Stimulated activated naive CD8-positive, alpha-beta T cell treated with anti-CD3 and anti-CD28 coated beads, Interleukin-15, Interleukin-2, amounts not matched to agents 100 ng/mL and 50 ng/mL, for 24 hours (primary cell): ENCODE measurements at regions not wholly inside any gene's neighbourhood (a gene's known extent, or its start where the extent isn't known, plus 50 kb on each side); places are given as distances from the start of the nearest gene placed in this dataset.

Source experiments
- H3K27ac Mint-ChIP-seq: one replicate; pipeline ENCODE4 v1.8.0; 2021; ENCODE audit warnings: mild to moderate bottlenecking, mixed read lengths
- H3K27me3 Mint-ChIP-seq: one replicate; pipeline ENCODE4 v1.8.0; 2021; ENCODE audit warnings: mixed read lengths
- H3K36me3 Mint-ChIP-seq: one replicate; pipeline ENCODE4 v1.8.0; 2021; ENCODE audit warnings: low read depth, mixed read lengths
- H3K4me1 Mint-ChIP-seq: one replicate; pipeline ENCODE4 v1.8.0; 2021; ENCODE audit warnings: low read depth, mixed read lengths
- H3K4me3 Mint-ChIP-seq: one replicate; pipeline ENCODE4 v1.8.0; 2021; ENCODE audit warnings: mild to moderate bottlenecking, mixed read lengths
- H3K9me3 Mint-ChIP-seq: one replicate; pipeline ENCODE4 v1.8.0; 2021; ENCODE audit warnings: mixed read lengths

DNA sequence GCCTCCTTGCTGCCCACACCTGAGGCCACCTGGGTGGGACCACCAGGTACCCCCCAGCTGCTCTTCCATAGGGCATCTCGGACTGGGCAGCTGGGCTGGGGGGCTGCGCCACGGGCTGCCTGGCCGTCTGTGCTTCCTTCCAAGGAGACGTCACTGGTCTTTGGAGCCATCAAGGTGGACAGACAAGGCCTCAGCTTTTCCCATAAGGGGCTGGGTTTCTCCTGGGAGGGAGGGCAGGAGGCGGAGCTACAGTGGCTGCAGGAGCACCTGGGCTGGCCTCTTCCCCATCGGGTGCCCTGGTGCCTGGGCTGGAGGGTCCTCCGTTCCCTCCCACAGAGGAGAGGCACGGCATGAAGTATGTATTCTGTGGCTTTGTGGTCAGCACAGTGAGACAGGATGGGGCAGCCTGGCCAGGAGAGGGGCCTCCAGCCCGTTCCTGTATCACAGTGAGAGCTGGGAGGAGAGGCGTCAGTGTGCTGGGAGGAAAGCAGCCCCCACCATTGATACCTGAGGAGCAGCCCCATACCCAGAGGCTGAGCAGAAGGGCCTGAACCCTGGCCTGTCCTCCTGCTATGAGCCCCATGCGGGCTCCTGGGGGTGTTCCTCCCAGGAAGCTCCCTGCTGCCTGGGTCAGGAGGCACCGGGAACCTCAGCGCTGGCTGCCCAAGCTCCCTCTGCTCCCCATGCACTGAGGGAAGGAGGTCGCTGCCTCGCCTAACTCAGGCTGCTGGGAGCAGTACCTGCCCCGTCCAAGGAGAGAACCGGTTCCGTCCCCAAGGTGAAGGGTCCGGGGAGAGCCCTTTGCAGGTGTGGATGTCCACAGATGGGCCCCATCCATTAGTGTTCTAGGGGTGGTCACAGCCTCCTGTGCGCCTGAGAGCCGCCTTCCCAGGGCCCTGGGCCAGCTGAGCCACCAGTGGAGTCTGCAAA, 1075.0 kb downstream of the BRD1 start:
- H3K4me1 Mint-ChIP-seq = no peaks in the 10 kb centered on the region
- H3K27me3 Mint-ChIP-seq = no peaks in the 10 kb centered on the region
- no peak overlapping the region for H3K4me3 Mint-ChIP-seq
- H3K27ac Mint-ChIP-seq = no peak overlapping the region
- no peaks in the 10 kb centered on the region for H3K36me3 Mint-ChIP-seq
- H3K9me3 Mint-ChIP-seq = no peaks in the 10 kb centered on the region

DNA sequence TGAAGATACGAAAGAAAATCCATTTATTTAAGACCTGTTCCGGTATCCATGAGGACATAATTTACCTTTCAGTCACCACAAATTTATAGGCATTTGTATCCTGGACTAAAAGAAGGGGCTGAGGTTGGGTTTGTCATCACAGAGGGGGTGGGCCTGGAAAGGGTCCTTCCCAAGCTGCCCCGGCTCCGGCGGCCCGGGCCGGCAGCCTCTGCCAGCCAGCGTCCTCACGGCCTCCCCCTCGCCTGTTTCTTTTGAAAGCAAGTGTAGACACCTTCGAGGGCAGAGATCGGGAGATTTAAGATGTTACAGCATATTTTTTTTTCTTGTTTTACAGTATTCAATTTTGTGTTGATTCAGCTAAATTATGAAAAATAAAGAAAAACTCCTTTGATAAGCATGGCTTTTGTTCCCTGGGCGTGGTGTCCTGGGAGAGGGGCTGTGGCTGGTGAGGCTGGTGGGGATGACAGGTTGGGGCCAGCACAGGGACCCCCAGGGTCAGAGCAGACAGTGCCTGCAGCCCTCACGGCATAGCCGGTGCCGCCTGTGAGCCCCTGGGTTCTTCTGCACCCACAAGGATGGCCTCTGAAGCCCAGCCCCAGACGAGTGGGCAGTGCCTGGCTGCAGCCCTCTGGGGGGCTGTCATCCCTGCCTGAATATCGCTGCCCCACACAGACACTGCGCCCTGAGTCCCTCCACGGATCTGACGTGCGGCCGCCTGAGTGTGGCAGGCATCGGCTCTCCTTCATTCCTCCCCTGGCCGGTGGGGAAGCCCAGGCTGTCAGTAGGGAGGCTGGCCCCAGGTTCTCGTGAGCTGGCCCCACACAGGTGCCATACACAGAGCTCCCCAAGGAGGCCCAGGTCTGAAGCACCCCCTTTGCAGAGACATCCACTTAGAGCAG, 1075.9 kb downstream of the BRD1 start:
- Mint-ChIP-seq H3K4me1 (no peaks in the 10 kb centered on the region), H3K36me3 (no peaks in the 10 kb centered on the region), H3K9me3 (no peaks in the 10 kb centered on the region), H3K27me3 (no peaks in the 10 kb centered on the region), H3K4me3 (no peak overlapping the region), H3K27ac (no peak overlapping the region)

DNA sequence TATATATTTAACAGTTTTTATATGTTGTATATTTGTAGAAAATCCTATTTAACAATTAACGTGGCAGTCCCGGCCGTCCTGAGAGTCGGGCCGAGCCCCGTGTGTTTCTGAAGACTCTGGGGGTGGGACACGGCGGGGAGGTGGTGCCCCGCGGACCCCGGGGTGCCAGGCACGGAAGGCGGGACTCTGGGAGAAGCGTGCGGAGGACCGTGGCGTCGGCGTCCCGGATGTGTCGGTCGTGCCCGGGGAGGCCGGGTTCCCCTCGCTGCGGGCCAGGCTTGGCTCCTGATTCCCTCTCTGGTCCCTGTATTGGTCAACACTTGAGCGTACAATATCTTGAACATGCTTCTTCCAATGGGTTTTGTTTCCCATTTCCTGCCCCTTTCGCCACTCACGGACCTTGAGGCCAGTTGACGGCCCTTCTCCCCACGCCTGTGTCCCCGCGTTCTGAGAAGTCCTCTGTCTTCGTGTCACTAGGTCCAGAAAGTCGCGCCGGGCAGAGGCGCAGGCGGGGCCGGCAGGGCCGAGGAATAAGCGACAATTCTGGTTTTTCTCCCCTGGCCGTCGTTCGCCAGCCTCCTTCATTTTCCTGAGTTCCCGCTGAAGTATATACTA, 1076.7 kb downstream of the BRD1 start:
- Mint-ChIP-seq H3K9me3 (no peaks in the 10 kb centered on the region), H3K4me1 (no peaks in the 10 kb centered on the region), H3K36me3 (no peaks in the 10 kb centered on the region), H3K27me3 (no peaks in the 10 kb centered on the region), H3K27ac (no peak overlapping the region), H3K4me3 (no peak overlapping the region)

DNA sequence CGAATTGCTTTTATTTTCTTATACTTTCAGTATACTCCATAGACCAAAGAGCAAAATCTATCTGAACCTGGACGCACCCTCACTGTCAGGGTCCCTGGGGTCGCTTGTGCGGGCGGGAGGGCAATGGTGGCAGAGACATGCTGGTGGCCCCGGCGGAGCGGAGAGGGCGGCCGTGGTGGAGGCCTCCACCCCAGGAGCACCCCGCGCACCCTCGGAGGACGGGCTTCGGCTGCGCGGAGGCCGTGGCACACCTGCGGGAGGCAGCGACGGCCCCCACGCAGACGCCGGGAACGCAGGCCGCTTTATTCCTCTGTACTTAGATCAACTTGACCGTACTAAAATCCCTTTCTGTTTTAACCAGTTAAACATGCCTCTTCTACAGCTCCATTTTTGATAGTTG, 1077.4 kb downstream of the BRD1 start:
- Mint-ChIP-seq H3K4me3 (no peak overlapping the region), H3K4me1 (no peaks in the 10 kb centered on the region), H3K27ac (no peak overlapping the region), H3K36me3 (no peaks in the 10 kb centered on the region), H3K27me3 (no peaks in the 10 kb centered on the region), H3K9me3 (no peaks in the 10 kb centered on the region)

- no peaks in the 10 kb centered on the region for H3K9me3 Mint-ChIP-seq
- no peak overlapping the region for H3K27ac Mint-ChIP-seq
- no peaks in the 10 kb centered on the region for H3K4me1 Mint-ChIP-seq
- no peaks in the 10 kb centered on the region for H3K27me3 Mint-ChIP-seq
- no peak overlapping the region for H3K4me3 Mint-ChIP-seq
- no peaks in the 10 kb centered on the region for H3K36me3 Mint-ChIP-seq
These were observed 1078.0 kb downstream of the BRD1 start for GRCh38 chr22:48749555-48750227.

- no peak overlapping the region for H3K4me3 Mint-ChIP-seq
- no peaks in the 10 kb centered on the region for H3K27me3 Mint-ChIP-seq
- H3K27ac Mint-ChIP-seq = no peak overlapping the region
- H3K9me3 Mint-ChIP-seq = no peaks in the 10 kb centered on the region
- H3K4me1 Mint-ChIP-seq = no peaks in the 10 kb centered on the region
- no peaks in the 10 kb centered on the region for H3K36me3 Mint-ChIP-seq
These were observed 1078.7 kb downstream of the BRD1 start for GRCh38 chr22:48748860-48749554.

DNA sequence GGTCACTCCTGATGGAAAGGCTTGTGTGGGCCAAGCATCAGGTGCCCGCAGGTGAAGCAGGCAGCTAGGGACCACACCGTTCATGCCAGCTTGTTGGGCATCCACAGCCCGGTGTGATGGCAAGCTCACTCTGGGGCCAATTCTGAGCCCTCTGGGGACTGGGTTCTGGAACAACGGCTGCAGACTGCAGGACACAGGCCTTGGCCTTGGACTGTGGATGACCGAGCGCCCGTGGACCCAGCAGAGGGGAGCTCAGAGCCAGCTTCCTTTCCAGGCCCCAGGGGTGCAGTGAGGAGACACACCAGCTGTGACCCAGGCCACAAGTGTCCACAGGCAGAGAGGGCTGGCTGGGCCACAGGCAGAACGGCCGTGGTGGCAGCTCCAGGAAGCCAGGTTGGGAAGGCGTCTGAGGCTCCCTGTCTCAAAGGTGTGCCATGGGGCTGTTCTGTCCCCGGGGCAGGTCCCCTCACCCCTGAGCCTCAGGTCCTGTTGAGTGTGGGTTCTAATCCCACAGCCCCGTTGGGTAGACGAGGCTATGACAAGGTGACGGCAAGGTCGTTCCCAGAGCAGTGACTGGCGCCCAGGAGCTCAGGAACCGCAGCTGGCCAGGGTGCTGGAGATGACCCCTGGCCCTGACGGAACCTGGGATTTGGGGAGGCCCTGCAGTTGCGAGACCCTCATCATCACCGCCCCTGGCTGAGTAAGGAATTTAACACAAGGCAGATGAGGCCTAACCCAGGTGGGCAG, 1079.4 kb downstream of the BRD1 start:
- Mint-ChIP-seq H3K4me1 (no peaks in the 10 kb centered on the region), H3K27me3 (no peaks in the 10 kb centered on the region), H3K9me3 (no peaks in the 10 kb centered on the region), H3K4me3 (no peak overlapping the region), H3K27ac (no peak overlapping the region), H3K36me3 (no peaks in the 10 kb centered on the region)

GRCh38 chr22:48746789-48747425, 1080.8 kb downstream of the BRD1 start:
- Mint-ChIP-seq H3K27ac (no peak overlapping the region), H3K4me1 (no peaks in the 10 kb centered on the region), H3K27me3 (no peaks in the 10 kb centered on the region), H3K9me3 (no peaks in the 10 kb centered on the region), H3K4me3 (no peak overlapping the region), H3K36me3 (no peaks in the 10 kb centered on the region)

DNA sequence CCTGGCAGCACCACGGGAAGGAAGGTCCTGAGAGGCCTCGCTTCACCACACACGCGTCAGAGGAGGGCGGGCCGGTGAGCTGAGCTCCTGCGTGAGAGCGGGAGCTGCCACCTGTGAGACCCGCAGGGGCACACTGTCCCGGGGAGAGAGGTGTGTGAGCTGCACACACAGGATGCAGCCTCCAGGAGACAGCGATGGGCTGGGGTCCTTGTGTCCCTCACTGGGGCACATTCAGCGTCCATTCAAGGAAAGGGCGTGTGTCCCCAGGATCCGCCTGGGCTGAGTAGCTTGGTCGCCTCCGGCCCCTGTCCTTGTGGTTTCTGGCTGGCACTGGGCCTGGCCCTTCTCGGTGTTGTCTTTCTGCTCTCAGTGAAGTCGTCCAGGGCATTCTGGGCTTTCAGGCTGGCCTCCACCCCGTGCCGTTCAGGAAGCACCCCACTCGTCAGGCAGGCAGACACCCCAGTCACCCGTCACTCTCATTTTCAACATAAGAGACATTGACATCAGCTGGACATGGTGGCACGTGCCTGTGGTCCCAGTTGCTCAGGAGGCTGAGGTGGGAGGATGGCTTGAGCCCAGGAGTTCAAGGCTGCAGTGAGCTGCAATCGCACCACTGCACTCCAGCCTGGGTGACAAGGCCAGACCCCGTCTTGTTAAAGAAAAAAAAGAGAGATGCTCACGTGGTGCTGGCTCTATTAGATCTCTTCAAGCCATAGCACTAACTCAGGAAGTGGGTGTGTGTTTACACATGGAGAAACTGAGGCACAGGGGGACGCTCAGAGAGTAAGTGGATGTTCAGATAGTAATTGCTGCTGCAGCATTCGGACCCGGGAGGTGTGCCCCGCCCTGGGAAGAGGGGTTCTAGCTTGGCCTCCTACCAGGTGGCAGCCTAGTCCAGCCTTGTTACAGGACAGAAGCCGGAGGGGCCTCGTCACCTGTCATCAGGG, 1081.6 kb downstream of the BRD1 start:
- Mint-ChIP-seq H3K4me1 (no peaks in the 10 kb centered on the region), H3K4me3 (no peak overlapping the region), H3K27ac (no peak overlapping the region), H3K27me3 (no peaks in the 10 kb centered on the region), H3K36me3 (no peaks in the 10 kb centered on the region), H3K9me3 (no peaks in the 10 kb centered on the region)

DNA sequence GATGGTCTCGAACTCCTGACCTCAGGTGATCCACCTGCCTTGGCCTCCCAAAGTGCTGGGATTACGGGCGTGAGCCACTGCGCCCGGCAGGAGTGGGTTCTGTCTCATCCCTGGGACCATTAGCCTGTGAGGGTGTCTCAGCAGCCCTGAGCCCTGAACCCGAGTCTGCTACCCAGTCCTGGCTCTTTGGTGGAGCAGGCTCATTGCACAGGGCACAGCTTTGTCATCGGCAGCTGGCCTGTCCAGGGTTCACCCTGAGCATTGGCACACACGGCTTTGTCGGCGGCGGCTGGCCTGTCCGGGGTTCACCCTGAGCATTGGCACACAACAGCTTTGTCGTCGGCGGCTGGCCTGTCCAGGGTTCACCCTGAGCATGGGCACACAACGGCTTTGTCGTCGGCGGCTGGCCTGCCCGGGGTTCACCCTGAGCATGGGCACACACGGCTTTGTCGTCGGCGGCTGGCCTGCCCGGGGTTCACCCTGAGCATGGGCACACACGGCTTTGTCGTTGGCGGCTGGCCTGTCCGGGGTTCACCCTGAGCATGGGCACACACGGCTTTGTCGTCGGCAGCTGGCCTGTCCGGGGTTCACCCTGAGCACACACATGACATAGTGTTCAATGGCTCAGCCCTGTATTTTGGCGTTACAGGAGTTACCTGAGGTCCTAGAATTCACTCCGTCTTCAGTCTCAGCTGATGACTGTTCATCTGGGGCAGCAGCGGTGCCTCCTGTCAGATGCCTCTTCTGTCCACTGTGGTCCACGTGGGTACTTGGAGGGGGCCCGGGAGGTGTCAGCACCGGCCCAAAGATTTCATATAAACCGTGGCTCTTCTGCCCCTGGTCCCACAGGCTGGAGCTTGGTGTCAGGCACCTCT, 1082.5 kb downstream of the BRD1 start:
- Mint-ChIP-seq H3K27me3 (no peaks in the 10 kb centered on the region), H3K27ac (no peak overlapping the region), H3K4me1 (no peaks in the 10 kb centered on the region), H3K9me3 (no peaks in the 10 kb centered on the region), H3K4me3 (no peak overlapping the region), H3K36me3 (no peaks in the 10 kb centered on the region)

GRCh38 chr22:48744283-48744641, 1083.4 kb downstream of the BRD1 start:
- Mint-ChIP-seq H3K4me1 (no peaks in the 10 kb centered on the region), H3K9me3 (no peaks in the 10 kb centered on the region), H3K36me3 (no peaks in the 10 kb centered on the region), H3K27me3 (no peaks in the 10 kb centered on the region), H3K4me3 (no peak overlapping the region), H3K27ac (no peak overlapping the region)
